GM10248 (cell line): ENCODE measurements at regions not wholly inside any gene's neighbourhood (a gene's known extent, or its start where the extent isn't known, plus 50 kb on each side); places are given as distances from the start of the nearest gene placed in this dataset.

Source experiments
- CTCF ChIA-PET: fragments of 300-600 bp; sonication (Branson Sonifier 250); formaldehyde crosslinking; extraction: SDS; loops from one replicate; lab custom pipeline; 2021; ENCODE audit warnings: antibody characterized with exemption; lab: Yijun Ruan, JAX
- POLR2A ChIA-PET: fragments of 350-650 bp; sonication (Branson Sonifier 250); formaldehyde crosslinking; extraction: SDS; loops from one replicate; lab custom pipeline; 2020; ENCODE audit warnings: antibody characterized with exemption; lab: Yijun Ruan, JAX
- DNase-seq: peaks from one replicate; pipeline ENCODE4 v3.0.0; 2012; ENCODE audit errors: extremely low spot score
- CTCF ChIP-seq: IDR thresholded peaks from 2 replicates; pipeline ENCODE4 v1.5.1; 2012; ENCODE audit warnings: mild to moderate bottlenecking, low read depth; ENCODE audit errors: extremely low read depth, missing control alignments, control extremely low read depth

GRCh38 chr12:105862163-105862821, 276.5 kb downstream of the NUAK1 start:
- no peak for DNase-seq
- TF ChIP-seq CTCF = no peak
- POLR2A ChIA-PET = no interaction called here
- CTCF ChIA-PET = interaction anchor here (1.5 kb wide), 1 partner anchor 8 kb away, joined by 3 read pairs; no protein-coding TSS in a partner anchor

GRCh38 chr12:105864316-105864715, 274.4 kb downstream of the NUAK1 start:
- DNase-seq = no peak
- ChIA-PET POLR2A (no interaction called here), CTCF (no interaction called here)
- no peak for TF ChIP-seq CTCF

GRCh38 chr12:105864901-105865300, 273.9 kb downstream of the NUAK1 start:
- CTCF ChIA-PET = no interaction called here
- TF ChIP-seq CTCF = no peak
- POLR2A ChIA-PET = no interaction called here
- DNase-seq = no peak

- POLR2A ChIA-PET = no interaction called here
- no peak for DNase-seq
- TF ChIP-seq CTCF = no peak
- CTCF ChIA-PET = no interaction called here
These were observed 272.9 kb downstream of the NUAK1 start for GRCh38 chr12:105865886-105866285.

GRCh38 chr12:105874121-105874520, 264.6 kb downstream of the NUAK1 start:
- POLR2A ChIA-PET = no interaction called here
- CTCF ChIA-PET = no interaction called here
- TF ChIP-seq CTCF = no peak
- DNase-seq = no peak

- POLR2A ChIA-PET = no interaction called here
- DNase-seq = no peak
- TF ChIP-seq CTCF = no peak
- CTCF ChIA-PET = interaction anchor here (1.3 to 1.6 kb wide), 4 partner anchors 9 to 325 kb away, joined by 3 to 4 read pairs (median 3); no protein-coding TSS in a partner anchor
These were observed 262.3 kb downstream of the NUAK1 start for GRCh38 chr12:105876396-105876927.
